OCI-LY1 (cell line): ENCODE measurements at regions not wholly inside any gene's neighbourhood (a gene's known extent, or its start where the extent isn't known, plus 50 kb on each side); places are given as distances from the start of the nearest gene placed in this dataset.

Experiments used
- EZH2 ChIP-seq: fragments of 200-600 bp; sonication (generic), shearing (Covaris generic); IDR thresholded peaks from 2 replicates; pipeline ENCODE4 v1.8.0; 2017; ENCODE audit warnings: borderline replicate concordance, mixed run types, mild to moderate bottlenecking, antibody characterized with exemption, low read length, moderate library complexity, mixed read lengths
- TF ChIP-seq, protein P1 (sequence below): fragments of 200-600 bp; sonication (generic), shearing (Covaris generic); IDR thresholded peaks from 2 replicates; pipeline ENCODE4 v1.5.1; 2017; ENCODE audit warnings: mild to moderate bottlenecking, antibody characterized with exemption, low read length, moderate library complexity, mixed read lengths

DNA sequence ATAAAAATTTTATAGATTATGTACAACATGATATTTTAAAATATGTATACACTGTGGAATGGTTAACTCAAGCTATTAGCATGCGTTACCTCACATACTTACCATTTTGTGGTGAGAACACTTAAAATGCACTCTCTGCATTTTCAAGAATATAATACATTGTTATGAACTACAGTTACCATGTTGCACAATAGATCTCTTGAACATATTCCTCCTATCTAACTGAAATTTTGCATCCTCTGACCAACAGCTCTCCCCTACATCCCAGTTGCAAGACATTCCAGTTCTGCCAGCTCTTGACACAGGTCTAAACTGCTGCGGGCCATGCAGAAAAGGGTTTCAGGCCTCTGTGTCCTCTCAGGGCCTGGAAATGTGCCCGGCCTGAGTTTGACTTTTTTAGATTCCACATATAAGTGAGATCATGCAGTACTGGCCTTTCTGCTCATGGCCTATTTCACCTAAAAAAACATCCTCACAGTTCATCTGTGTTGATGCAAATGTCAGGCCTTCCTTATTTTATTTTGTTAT, 113.7 kb downstream of the CDCA7 start:
- TF ChIP-seq, protein P1, sequence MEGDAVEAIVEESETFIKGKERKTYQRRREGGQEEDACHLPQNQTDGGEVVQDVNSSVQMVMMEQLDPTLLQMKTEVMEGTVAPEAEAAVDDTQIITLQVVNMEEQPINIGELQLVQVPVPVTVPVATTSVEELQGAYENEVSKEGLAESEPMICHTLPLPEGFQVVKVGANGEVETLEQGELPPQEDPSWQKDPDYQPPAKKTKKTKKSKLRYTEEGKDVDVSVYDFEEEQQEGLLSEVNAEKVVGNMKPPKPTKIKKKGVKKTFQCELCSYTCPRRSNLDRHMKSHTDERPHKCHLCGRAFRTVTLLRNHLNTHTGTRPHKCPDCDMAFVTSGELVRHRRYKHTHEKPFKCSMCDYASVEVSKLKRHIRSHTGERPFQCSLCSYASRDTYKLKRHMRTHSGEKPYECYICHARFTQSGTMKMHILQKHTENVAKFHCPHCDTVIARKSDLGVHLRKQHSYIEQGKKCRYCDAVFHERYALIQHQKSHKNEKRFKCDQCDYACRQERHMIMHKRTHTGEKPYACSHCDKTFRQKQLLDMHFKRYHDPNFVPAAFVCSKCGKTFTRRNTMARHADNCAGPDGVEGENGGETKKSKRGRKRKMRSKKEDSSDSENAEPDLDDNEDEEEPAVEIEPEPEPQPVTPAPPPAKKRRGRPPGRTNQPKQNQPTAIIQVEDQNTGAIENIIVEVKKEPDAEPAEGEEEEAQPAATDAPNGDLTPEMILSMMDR = no peak
- no peak for TF ChIP-seq EZH2
